ENCODE measurements at regions not wholly inside any gene's neighbourhood (a gene's known extent, or its start where the extent isn't known, plus 50 kb on each side); places are given as distances from the start of the nearest gene placed in this dataset.

DNA sequence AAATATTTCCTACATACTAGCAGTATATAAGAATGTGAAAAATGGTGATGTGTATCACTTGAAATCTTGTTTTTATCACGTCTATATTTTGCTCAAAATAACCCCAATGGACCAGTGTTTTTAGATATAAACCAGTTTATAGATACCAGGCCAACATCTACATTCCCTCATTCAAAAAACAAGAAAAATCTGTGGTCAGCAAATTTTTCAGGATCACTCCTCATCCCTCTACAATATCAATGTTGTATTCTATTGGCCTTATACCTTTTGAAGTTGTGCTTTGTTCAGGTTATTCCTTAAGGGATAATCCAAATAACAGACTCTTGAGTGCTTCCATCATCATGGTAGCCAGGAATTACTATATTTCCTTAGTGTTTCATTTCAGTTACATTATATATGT lies 332.9 kb upstream of the ARRDC4 start:
- Histone ChIP-seq H3K36me3 (no peaks in the 10 kb centered on the region), H3K4me1 (no peaks in the 10 kb centered on the region), H3K4me3 (no peak overlapping the region), H3K27me3 (no peaks in the 10 kb centered on the region), H3K27ac (no peak overlapping the region), H3K9me3 (no peaks in the 10 kb centered on the region)
- DNase-seq: no peak
- no peak for ATAC-seq (ENCODE audit: low FRiP score in 2 of 2)
- 45 to 52% methylated on average over 1 of the region's 1 CpG for WGBS, 2 donors
- no peak for TF ChIP-seq POLR2AphosphoS5 (IDR thresholded peaks at IDR 0.05)
- TF ChIP-seq, protein P1, sequence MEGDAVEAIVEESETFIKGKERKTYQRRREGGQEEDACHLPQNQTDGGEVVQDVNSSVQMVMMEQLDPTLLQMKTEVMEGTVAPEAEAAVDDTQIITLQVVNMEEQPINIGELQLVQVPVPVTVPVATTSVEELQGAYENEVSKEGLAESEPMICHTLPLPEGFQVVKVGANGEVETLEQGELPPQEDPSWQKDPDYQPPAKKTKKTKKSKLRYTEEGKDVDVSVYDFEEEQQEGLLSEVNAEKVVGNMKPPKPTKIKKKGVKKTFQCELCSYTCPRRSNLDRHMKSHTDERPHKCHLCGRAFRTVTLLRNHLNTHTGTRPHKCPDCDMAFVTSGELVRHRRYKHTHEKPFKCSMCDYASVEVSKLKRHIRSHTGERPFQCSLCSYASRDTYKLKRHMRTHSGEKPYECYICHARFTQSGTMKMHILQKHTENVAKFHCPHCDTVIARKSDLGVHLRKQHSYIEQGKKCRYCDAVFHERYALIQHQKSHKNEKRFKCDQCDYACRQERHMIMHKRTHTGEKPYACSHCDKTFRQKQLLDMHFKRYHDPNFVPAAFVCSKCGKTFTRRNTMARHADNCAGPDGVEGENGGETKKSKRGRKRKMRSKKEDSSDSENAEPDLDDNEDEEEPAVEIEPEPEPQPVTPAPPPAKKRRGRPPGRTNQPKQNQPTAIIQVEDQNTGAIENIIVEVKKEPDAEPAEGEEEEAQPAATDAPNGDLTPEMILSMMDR (IDR thresholded peaks at IDR 0.05): no peak

DNA sequence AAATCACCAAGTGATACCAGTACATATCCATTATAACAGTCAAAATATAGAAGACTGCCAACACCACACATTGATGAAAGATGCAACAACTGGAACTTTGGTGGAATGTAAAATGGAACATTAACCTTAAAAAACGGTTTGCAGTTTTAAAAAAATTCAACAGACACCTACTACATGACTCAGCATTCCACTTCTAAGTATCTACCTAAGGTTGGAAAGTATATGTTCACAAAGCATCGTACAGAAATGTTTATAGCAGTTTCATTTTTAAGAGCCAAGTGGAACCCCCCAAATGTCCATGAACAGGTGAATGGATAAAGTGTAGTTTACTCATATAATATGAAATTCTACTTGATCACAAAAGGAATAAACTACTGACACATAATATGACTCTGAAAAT lies 314.7 kb upstream of the ARRDC4 start:
- Histone ChIP-seq H3K4me1 (no peaks in the 10 kb centered on the region), H3K36me3 (no peaks in the 10 kb centered on the region), H3K27me3 (no peaks in the 10 kb centered on the region), H3K9me3 (no peaks in the 10 kb centered on the region), H3K4me3 (no peak overlapping the region), H3K27ac (no peak overlapping the region)
- no peak for DNase-seq
- WGBS, 2 donors: 57 to 62% methylated on average over 2 of the region's 2 CpGs
- no peak for ATAC-seq (ENCODE audit: low FRiP score in 2 of 2)
- TF ChIP-seq, protein P1 (IDR thresholded peaks at IDR 0.05): no peak
- no peak for TF ChIP-seq POLR2A (IDR thresholded peaks at IDR 0.05)
- no peak for TF ChIP-seq EP300 (IDR thresholded peaks at IDR 0.05)
- TF ChIP-seq POLR2AphosphoS5 (IDR thresholded peaks at IDR 0.05): no peak

DNA sequence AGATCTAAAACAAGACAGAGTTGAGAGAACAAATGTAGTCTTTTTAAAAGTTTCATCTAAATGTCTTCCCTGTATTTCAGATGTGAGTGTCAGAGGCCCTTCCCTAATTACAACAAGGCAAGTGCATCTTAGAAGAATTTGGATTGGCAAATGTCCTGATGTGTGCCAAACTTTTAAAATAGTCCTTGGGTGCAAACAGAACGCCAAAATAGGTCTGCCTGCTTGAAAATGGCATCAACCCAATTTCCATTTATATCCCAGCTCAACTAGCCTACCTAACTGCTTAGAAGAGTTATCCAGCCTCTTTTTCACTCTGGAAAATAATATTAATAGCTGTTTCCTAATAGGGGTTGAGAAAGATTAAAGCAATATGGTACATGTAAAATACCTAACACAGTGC lies 311.8 kb upstream of the ARRDC4 start:
- Histone ChIP-seq H3K9me3 (no peaks in the 10 kb centered on the region), H3K4me3 (no peak overlapping the region), H3K27ac (no peak overlapping the region), H3K27me3 (no peaks in the 10 kb centered on the region), H3K4me1 (no peaks in the 10 kb centered on the region), H3K36me3 (no peaks in the 10 kb centered on the region)
- WGBS, 2 donors: 29 to 84% methylated on average over 1 of the region's 1 CpG
- ATAC-seq (ENCODE audit: low FRiP score in 2 of 2) (no peak), DNase-seq (no peak)
- no peak for TF ChIP-seq POLR2AphosphoS5 (IDR thresholded peaks at IDR 0.05)
- TF ChIP-seq, protein P1 (IDR thresholded peaks at IDR 0.05): no peak
- no peak for TF ChIP-seq EP300 (IDR thresholded peaks at IDR 0.05)
- TF ChIP-seq POLR2A (IDR thresholded peaks at IDR 0.05): no peak

DNA sequence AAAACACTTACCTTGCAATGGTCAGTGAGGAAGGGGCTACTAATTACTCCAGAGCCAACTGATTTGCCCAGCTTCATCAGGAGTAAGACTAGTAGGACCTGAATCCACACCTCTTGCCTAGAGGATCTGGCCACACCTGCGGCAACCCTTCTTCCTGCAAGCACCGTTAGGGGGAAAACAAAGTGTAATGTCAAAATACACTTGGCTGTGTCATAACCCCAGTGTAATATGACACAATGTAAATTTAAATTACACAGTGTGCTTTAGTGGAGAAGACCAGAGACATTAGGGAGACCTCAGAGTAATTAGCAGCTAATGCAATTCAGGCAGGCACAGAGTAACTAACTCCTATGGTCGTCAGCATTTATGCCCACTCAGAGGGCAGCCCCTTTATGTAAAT lies 308.5 kb upstream of the ARRDC4 start:
- Histone ChIP-seq H3K36me3 (no peaks in the 10 kb centered on the region), H3K27ac (no peak overlapping the region), H3K27me3 (no peaks in the 10 kb centered on the region), H3K4me1 (no peaks in the 10 kb centered on the region), H3K4me3 (no peak overlapping the region), H3K9me3 (no peaks in the 10 kb centered on the region)
- WGBS, 2 donors: 43 to 51% methylated on average over 3 of the region's 3 CpGs
- no peak for DNase-seq
- TF ChIP-seq, protein P1 (IDR thresholded peaks at IDR 0.05): no peak
- TF ChIP-seq EP300 (IDR thresholded peaks at IDR 0.05): no peak
- ATAC-seq (ENCODE audit: low FRiP score in 2 of 2): no peak

DNA sequence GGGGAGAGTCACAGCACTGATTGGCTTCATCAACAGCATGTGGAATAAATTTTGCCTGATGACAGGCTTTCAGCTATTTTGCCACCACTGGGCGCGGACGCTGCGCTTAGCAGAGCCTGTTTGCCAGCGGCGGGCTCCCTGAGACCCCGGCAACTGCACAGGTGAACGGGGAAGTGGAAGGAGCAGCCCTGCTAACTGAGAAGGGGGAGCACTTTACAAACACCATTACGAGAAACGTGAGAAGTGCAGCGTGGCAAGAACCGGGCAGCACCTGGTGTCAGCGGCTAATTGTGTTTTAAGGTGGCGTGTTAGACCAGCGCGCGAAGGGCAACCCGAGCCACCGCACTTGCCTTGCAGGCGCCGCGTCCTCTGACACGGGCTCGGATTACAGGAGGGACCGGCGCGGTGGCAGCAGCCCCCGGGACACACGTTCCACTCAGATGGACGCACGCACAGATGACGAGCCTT lies 307.8 kb upstream of the ARRDC4 start:
- no peak overlapping the region for H3K27ac ChIP-seq
- ATAC-seq (ENCODE audit: low FRiP score in 2 of 2) (no peak), DNase-seq (peak in 1 of 2 donors; percentile 67)
- no peaks in the 10 kb centered on the region for H3K27me3 ChIP-seq
- H3K36me3 ChIP-seq: no peaks in the 10 kb centered on the region
- no peaks in the 10 kb centered on the region for H3K4me1 ChIP-seq
- 6 to 9% methylated on average over 12 to 32 of the region's 32 CpGs for WGBS, 2 donors
- TF ChIP-seq POLR2AphosphoS5 (IDR thresholded peaks at IDR 0.05): no peak
- no peaks in the 10 kb centered on the region for H3K9me3 ChIP-seq
- H3K4me3 ChIP-seq: no peak overlapping the region
